ENCODE measurements at regions not wholly inside any gene's neighbourhood (a gene's known extent, or its start where the extent isn't known, plus 50 kb on each side); places are given as distances from the start of the nearest gene placed in this dataset.

- no peaks in the 10 kb centered on the region for H3K4me1 ChIP-seq (ENCODE audit: insufficient read depth, poor library complexity, severe bottlenecking)
- no peak overlapping the region for H3K4me3 ChIP-seq (ENCODE audit: severe bottlenecking)
- H3K27me3 ChIP-seq (ENCODE audit: insufficient read depth, poor library complexity, severe bottlenecking): peaks cover 12% of the 10 kb centered on the region
- DNase-seq (ENCODE audit: low spot score): no peak
- TF ChIP-seq, protein P1, sequence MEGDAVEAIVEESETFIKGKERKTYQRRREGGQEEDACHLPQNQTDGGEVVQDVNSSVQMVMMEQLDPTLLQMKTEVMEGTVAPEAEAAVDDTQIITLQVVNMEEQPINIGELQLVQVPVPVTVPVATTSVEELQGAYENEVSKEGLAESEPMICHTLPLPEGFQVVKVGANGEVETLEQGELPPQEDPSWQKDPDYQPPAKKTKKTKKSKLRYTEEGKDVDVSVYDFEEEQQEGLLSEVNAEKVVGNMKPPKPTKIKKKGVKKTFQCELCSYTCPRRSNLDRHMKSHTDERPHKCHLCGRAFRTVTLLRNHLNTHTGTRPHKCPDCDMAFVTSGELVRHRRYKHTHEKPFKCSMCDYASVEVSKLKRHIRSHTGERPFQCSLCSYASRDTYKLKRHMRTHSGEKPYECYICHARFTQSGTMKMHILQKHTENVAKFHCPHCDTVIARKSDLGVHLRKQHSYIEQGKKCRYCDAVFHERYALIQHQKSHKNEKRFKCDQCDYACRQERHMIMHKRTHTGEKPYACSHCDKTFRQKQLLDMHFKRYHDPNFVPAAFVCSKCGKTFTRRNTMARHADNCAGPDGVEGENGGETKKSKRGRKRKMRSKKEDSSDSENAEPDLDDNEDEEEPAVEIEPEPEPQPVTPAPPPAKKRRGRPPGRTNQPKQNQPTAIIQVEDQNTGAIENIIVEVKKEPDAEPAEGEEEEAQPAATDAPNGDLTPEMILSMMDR (IDR thresholded peaks at IDR 0.05; ENCODE audit: poor library complexity, severe bottlenecking): no peak
- H3K36me3 ChIP-seq (ENCODE audit: low read depth): no peaks in the 10 kb centered on the region
- ATAC-seq (ENCODE audit: low read depth): no peak
- no peak overlapping the region for H3K27ac ChIP-seq (ENCODE audit: poor library complexity, severe bottlenecking)
- no peaks in the 10 kb centered on the region for H3K9me3 ChIP-seq (ENCODE audit: severe bottlenecking)
Observed at GRCh38 chr13:39244561-39245230, 206.4 kb downstream of the NHLRC3 start.

- H3K36me3 ChIP-seq (ENCODE audit: low read depth): no peaks in the 10 kb centered on the region
- H3K27me3 ChIP-seq (ENCODE audit: insufficient read depth, poor library complexity, severe bottlenecking): peaks cover 10% of the 10 kb centered on the region
- H3K4me1 ChIP-seq (ENCODE audit: insufficient read depth, poor library complexity, severe bottlenecking): no peaks in the 10 kb centered on the region
- no peak overlapping the region for H3K4me3 ChIP-seq (ENCODE audit: severe bottlenecking)
- ATAC-seq (ENCODE audit: low read depth) (no peak), DNase-seq (ENCODE audit: low spot score) (no peak)
- no peaks in the 10 kb centered on the region for H3K9me3 ChIP-seq (ENCODE audit: severe bottlenecking)
- TF ChIP-seq, protein P1 (IDR thresholded peaks at IDR 0.05; ENCODE audit: poor library complexity, severe bottlenecking): no peak
- H3K27ac ChIP-seq (ENCODE audit: poor library complexity, severe bottlenecking): no peak overlapping the region
Observed at GRCh38 chr13:39245688-39246087, 207.4 kb downstream of the NHLRC3 start.

- ATAC-seq (ENCODE audit: low read depth): no peak
- no peaks in the 10 kb centered on the region for H3K36me3 ChIP-seq (ENCODE audit: low read depth)
Observed at GRCh38 chr13:39249982-39250381, 211.7 kb downstream of the NHLRC3 start.

GRCh38 chr13:39250440-39250839 lies 212.2 kb downstream of the NHLRC3 start:
- ATAC-seq (ENCODE audit: low read depth) (no peak), DNase-seq (ENCODE audit: low spot score) (no peak)
- Histone ChIP-seq H3K36me3 (ENCODE audit: low read depth) (no peaks in the 10 kb centered on the region), H3K9me3 (ENCODE audit: severe bottlenecking) (no peaks in the 10 kb centered on the region), H3K27me3 (ENCODE audit: insufficient read depth, poor library complexity, severe bottlenecking) (no peaks in the 10 kb centered on the region), H3K27ac (ENCODE audit: poor library complexity, severe bottlenecking) (no peak overlapping the region), H3K4me1 (ENCODE audit: insufficient read depth, poor library complexity, severe bottlenecking) (no peaks in the 10 kb centered on the region), H3K4me3 (ENCODE audit: severe bottlenecking) (no peak overlapping the region)
- TF ChIP-seq, protein P1 (IDR thresholded peaks at IDR 0.05; ENCODE audit: poor library complexity, severe bottlenecking): no peak

More at GRCh38 chr13:39249982-39250381, 211.7 kb downstream of the NHLRC3 start:
- no peak overlapping the region for H3K4me3 ChIP-seq (ENCODE audit: severe bottlenecking)
- no peaks in the 10 kb centered on the region for H3K9me3 ChIP-seq (ENCODE audit: severe bottlenecking)
- no peak overlapping the region for H3K27ac ChIP-seq (ENCODE audit: poor library complexity, severe bottlenecking)
- no peaks in the 10 kb centered on the region for H3K4me1 ChIP-seq (ENCODE audit: insufficient read depth, poor library complexity, severe bottlenecking)
- TF ChIP-seq, protein P1 (IDR thresholded peaks at IDR 0.05; ENCODE audit: poor library complexity, severe bottlenecking): no peak
- H3K27me3 ChIP-seq (ENCODE audit: insufficient read depth, poor library complexity, severe bottlenecking): no peaks in the 10 kb centered on the region
- no peak for DNase-seq (ENCODE audit: low spot score)

- TF ChIP-seq, protein P1 (IDR thresholded peaks at IDR 0.05; ENCODE audit: poor library complexity, severe bottlenecking): no peak
- no peaks in the 10 kb centered on the region for H3K4me1 ChIP-seq (ENCODE audit: insufficient read depth, poor library complexity, severe bottlenecking)
- no peaks in the 10 kb centered on the region for H3K36me3 ChIP-seq (ENCODE audit: low read depth)
- no peak overlapping the region for H3K4me3 ChIP-seq (ENCODE audit: severe bottlenecking)
- no peaks in the 10 kb centered on the region for H3K9me3 ChIP-seq (ENCODE audit: severe bottlenecking)
- no peaks in the 10 kb centered on the region for H3K27me3 ChIP-seq (ENCODE audit: insufficient read depth, poor library complexity, severe bottlenecking)
- ATAC-seq (ENCODE audit: low read depth): no peak
- no peak for DNase-seq (ENCODE audit: low spot score)
- no peak overlapping the region for H3K27ac ChIP-seq (ENCODE audit: poor library complexity, severe bottlenecking)
Observed at GRCh38 chr13:39251340-39251739, 213.1 kb downstream of the NHLRC3 start.
